ENCODE measurements at regions not wholly inside any gene's neighbourhood (a gene's known extent, or its start where the extent isn't known, plus 50 kb on each side); places are given as distances from the start of the nearest gene placed in this dataset.

GRCh38 chrX:84907324-84907968 lies 96.2 kb upstream of the APOOL start:
- intact Hi-C loops (cut with micrococcal nuclease): no loop called here
- H3K4me3 Mint-ChIP-seq: no peak overlapping the region

GRCh38 chrX:84909151-84909550 lies 94.5 kb upstream of the APOOL start:
- Mint-ChIP-seq H3K4me3 (no peak overlapping the region), H3K36me3 (ENCODE audit: low read depth) (no peaks in the 10 kb centered on the region), H3K27me3 (no peaks in the 10 kb centered on the region), H3K27ac (no peak overlapping the region), H3K4me1 (no peaks in the 10 kb centered on the region), H3K9me3 (no peaks in the 10 kb centered on the region)
- intact Hi-C loops (cut with micrococcal nuclease): no loop called here
- DNase-seq: no peak

More at GRCh38 chrX:84907324-84907968, 96.2 kb upstream of the APOOL start:
- Mint-ChIP-seq H3K36me3 (ENCODE audit: low read depth) (no peaks in the 10 kb centered on the region), H3K27ac (no peak overlapping the region), H3K9me3 (no peaks in the 10 kb centered on the region), H3K27me3 (no peaks in the 10 kb centered on the region), H3K4me1 (no peaks in the 10 kb centered on the region)
- DNase-seq: no peak

- Mint-ChIP-seq H3K9me3 (peaks cover 3% of the 10 kb centered on the region), H3K4me3 (no peak overlapping the region), H3K36me3 (ENCODE audit: low read depth) (no peaks in the 10 kb centered on the region), H3K27me3 (no peaks in the 10 kb centered on the region), H3K27ac (no peak overlapping the region), H3K4me1 (no peaks in the 10 kb centered on the region)
- DNase-seq: no peak
- intact Hi-C loops (cut with micrococcal nuclease): no loop called here
These were observed 79.1 kb upstream of the APOOL start for GRCh38 chrX:84924624-84925023.

- H3K4me1 Mint-ChIP-seq: no peaks in the 10 kb centered on the region
- no peak overlapping the region for H3K4me3 Mint-ChIP-seq
- H3K9me3 Mint-ChIP-seq: no peaks in the 10 kb centered on the region
- H3K27ac Mint-ChIP-seq: no peak overlapping the region
- H3K27me3 Mint-ChIP-seq: no peaks in the 10 kb centered on the region
- no peak for DNase-seq
- intact Hi-C loops (cut with micrococcal nuclease): no loop called here
- H3K36me3 Mint-ChIP-seq (ENCODE audit: low read depth): no peaks in the 10 kb centered on the region
These were observed 70.9 kb upstream of the APOOL start for GRCh38 chrX:84932814-84933213.

GRCh38 chrX:84933956-84934556 lies 69.6 kb upstream of the APOOL start:
- no peak for DNase-seq
- Mint-ChIP-seq H3K27ac (no peak overlapping the region), H3K4me1 (no peaks in the 10 kb centered on the region), H3K27me3 (no peaks in the 10 kb centered on the region), H3K9me3 (no peaks in the 10 kb centered on the region), H3K4me3 (no peak overlapping the region), H3K36me3 (ENCODE audit: low read depth) (no peaks in the 10 kb centered on the region)
- intact Hi-C loops (cut with micrococcal nuclease): no loop called here
